Trophoblast cell (in vitro differentiated cells and primary cell): ENCODE measurements at regions not wholly inside any gene's neighbourhood (a gene's known extent, or its start where the extent isn't known, plus 50 kb on each side); places are given as distances from the start of the nearest gene placed in this dataset.

Experiments used
- DNase-seq, 2 donors: peaks; one replicate each; pipeline ENCODE4 v3.0.0-alpha.2; 2016
- H2AFZ ChIP-seq: 2 replicates; pipeline ENCODE4 v1.6.1; 2013; ENCODE audit warnings: low read length, moderate library complexity, mild to moderate bottlenecking; ENCODE audit not compliant: insufficient read depth, poor library complexity
- H2AK5ac ChIP-seq: 2 replicates; pipeline ENCODE4 v1.6.1; 2013; ENCODE audit warnings: mild to moderate bottlenecking, low read length
- H2BK120ac ChIP-seq: 2 replicates; pipeline ENCODE4 v1.6.1; 2013; ENCODE audit warnings: low read length, mild to moderate bottlenecking, moderate library complexity; ENCODE audit not compliant: insufficient read depth, poor library complexity
- H2BK12ac ChIP-seq: 2 replicates; pipeline ENCODE4 v1.6.1; 2013; ENCODE audit warnings: mild to moderate bottlenecking, low read length, moderate library complexity
- H2BK5ac ChIP-seq: 2 replicates; pipeline ENCODE4 v1.6.1; 2013; ENCODE audit warnings: low read length, low read depth, moderate library complexity, mild to moderate bottlenecking; ENCODE audit not compliant: poor library complexity
- H3K14ac ChIP-seq: 2 replicates; pipeline ENCODE4 v1.6.1; 2013; ENCODE audit warnings: mild to moderate bottlenecking, low read length
- H3K18ac ChIP-seq: 2 replicates; pipeline ENCODE4 v1.6.1; 2013; ENCODE audit warnings: mild to moderate bottlenecking, low read length
- H3K23ac ChIP-seq: 2 replicates; pipeline ENCODE4 v1.6.1; 2013; ENCODE audit warnings: low read length
- H3K27ac ChIP-seq: 2 replicates; pipeline ENCODE4 v1.5.1; 2013; ENCODE audit warnings: low read depth, mild to moderate bottlenecking, inconsistent platforms, low read length, moderate library complexity
- H3K27me3 ChIP-seq: 2 replicates; pipeline ENCODE4 v1.6.1; 2013; ENCODE audit warnings: inconsistent platforms, mild to moderate bottlenecking, low read length, moderate library complexity; ENCODE audit not compliant: insufficient read depth
- H3K36me3 ChIP-seq, 2 experiments: 1 replicate in 1 of 2; 2 replicates in 1 of 2; pipeline ENCODE4 v1.6.1; 2013; ENCODE audit warnings: low read length in 2 of 2, mild to moderate bottlenecking in 2 of 2, moderate library complexity in 1 of 2; ENCODE audit not compliant: insufficient read depth in 2 of 2, control insufficient read depth in 1 of 2
- H3K4ac ChIP-seq: 2 replicates; pipeline ENCODE4 v1.6.1; 2013; ENCODE audit warnings: low read depth, mild to moderate bottlenecking, low read length, moderate library complexity
- H3K4me1 ChIP-seq, 2 experiments: 1 replicate in 1 of 2; 2 replicates in 1 of 2; pipeline ENCODE4 v1.6.1; 2013; ENCODE audit warnings: low read length in 2 of 2, mild to moderate bottlenecking in 2 of 2, moderate library complexity in 1 of 2; ENCODE audit not compliant: insufficient read depth in 2 of 2, control insufficient read depth in 1 of 2
- H3K4me2 ChIP-seq: 2 replicates; pipeline ENCODE4 v1.6.1; 2013; ENCODE audit warnings: inconsistent platforms, mild to moderate bottlenecking, low read length, moderate library complexity
- H3K4me3 ChIP-seq: 2 replicates; pipeline ENCODE4 v1.5.1; 2013; ENCODE audit warnings: mild to moderate bottlenecking, low read depth, low read length, inconsistent platforms
- H3K79me1 ChIP-seq: one replicate; pipeline ENCODE4 v1.6.1; 2013; ENCODE audit warnings: low read length
- H3K79me2 ChIP-seq: 2 replicates; pipeline ENCODE4 v1.6.1; 2013; ENCODE audit warnings: low read length, mild to moderate bottlenecking; ENCODE audit not compliant: control insufficient read depth, insufficient read depth, poor library complexity
- H3K9ac ChIP-seq: 2 replicates; pipeline ENCODE4 v1.6.1; 2013; ENCODE audit warnings: mild to moderate bottlenecking, low read length
- H3K9me3 ChIP-seq: 2 replicates; pipeline ENCODE4 v1.6.1; 2013; ENCODE audit warnings: low read depth, mild to moderate bottlenecking, control low read depth, inconsistent platforms, low read length; ENCODE audit not compliant: insufficient read depth
- H4K12ac ChIP-seq: 2 replicates; pipeline ENCODE4 v1.6.1; 2013; ENCODE audit warnings: low read depth, mild to moderate bottlenecking, low read length, moderate library complexity
- H4K8ac ChIP-seq: 2 replicates; pipeline ENCODE4 v1.6.1; 2013; ENCODE audit warnings: low read depth, mild to moderate bottlenecking, low read length, moderate library complexity
- H4K91ac ChIP-seq: one replicate; pipeline ENCODE4 v1.6.1; 2013; ENCODE audit warnings: low read depth, mild to moderate bottlenecking, low read length, moderate library complexity
- WGBS: extraction: QIAGEN DNeasy Blood & Tissue Kit; methylation state at CpG from one replicate; pipeline ENCODE4 v1.1.7; 2013; ENCODE audit warnings: missing lambda C conversion rate; ENCODE audit not compliant: insufficient read length, insufficient coverage; ENCODE audit errors: extremely low coverage; 5-methylcytosine and 5-hydroxymethylcytosine counted together

GRCh38 chr4:32158961-32159360, 1438.8 kb downstream of the PCDH7 start:
- no peak overlapping the region for H4K8ac ChIP-seq
- no peak overlapping the region for H3K4ac ChIP-seq
- peaks cover 0 to 2% of the 10 kb centered on the region in 2 experiments for H3K4me1 ChIP-seq
- no peaks in the 10 kb centered on the region for H3K79me1 ChIP-seq
- no peak overlapping the region for H2BK5ac ChIP-seq
- no peak overlapping the region for H2BK120ac ChIP-seq
- H3K27me3 ChIP-seq, result no peaks in the 10 kb centered on the region
- H2AK5ac ChIP-seq, result no peak overlapping the region
- H3K14ac ChIP-seq, result no peak overlapping the region
- no peak overlapping the region for H2AFZ ChIP-seq
- H3K9me3 ChIP-seq, result no peaks in the 10 kb centered on the region
- H3K27ac ChIP-seq, result no peak overlapping the region
- H4K12ac ChIP-seq, result no peak overlapping the region
- no peak overlapping the region for H3K18ac ChIP-seq
- H4K91ac ChIP-seq, result no peak overlapping the region
- H3K23ac ChIP-seq, result no peak overlapping the region
- H3K4me3 ChIP-seq, result no peak overlapping the region
- no peak overlapping the region for H3K9ac ChIP-seq
- no CpG with 5 or more reads among the region's 1 CpG for WGBS
- H2BK12ac ChIP-seq, result no peak overlapping the region
- no peak for DNase-seq
- H3K4me2 ChIP-seq, result no peak overlapping the region
- no peaks in the 10 kb centered on the region for H3K36me3 ChIP-seq
- H3K79me2 ChIP-seq, result no peaks in the 10 kb centered on the region

- H3K27me3 ChIP-seq, result no peaks in the 10 kb centered on the region
- no peak overlapping the region for H3K23ac ChIP-seq
- no peak overlapping the region for H4K91ac ChIP-seq
- no peak overlapping the region for H2BK120ac ChIP-seq
- H2BK12ac ChIP-seq, result no peak overlapping the region
- no peak overlapping the region for H2AFZ ChIP-seq
- no peaks in the 10 kb centered on the region for H3K4me1 ChIP-seq
- no peaks in the 10 kb centered on the region for H3K79me2 ChIP-seq
- no CpG with 5 or more reads among the region's 3 CpGs for WGBS
- H4K8ac ChIP-seq, result no peak overlapping the region
- H3K9me3 ChIP-seq, result no peaks in the 10 kb centered on the region
- no peak overlapping the region for H3K4ac ChIP-seq
- no peaks in the 10 kb centered on the region for H3K36me3 ChIP-seq
- no peak overlapping the region for H3K27ac ChIP-seq
- no peak overlapping the region for H3K18ac ChIP-seq
- DNase-seq, result peak; percentile 23 to 40
- H4K12ac ChIP-seq, result no peak overlapping the region
- H3K4me3 ChIP-seq, result no peak overlapping the region
- no peak overlapping the region for H3K14ac ChIP-seq
- H2AK5ac ChIP-seq, result no peak overlapping the region
- no peaks in the 10 kb centered on the region for H3K79me1 ChIP-seq
- no peak overlapping the region for H2BK5ac ChIP-seq
- no peak overlapping the region for H3K9ac ChIP-seq
- no peak overlapping the region for H3K4me2 ChIP-seq
These were observed 1441.2 kb downstream of the PCDH7 start for GRCh38 chr4:32161392-32161791.

DNA sequence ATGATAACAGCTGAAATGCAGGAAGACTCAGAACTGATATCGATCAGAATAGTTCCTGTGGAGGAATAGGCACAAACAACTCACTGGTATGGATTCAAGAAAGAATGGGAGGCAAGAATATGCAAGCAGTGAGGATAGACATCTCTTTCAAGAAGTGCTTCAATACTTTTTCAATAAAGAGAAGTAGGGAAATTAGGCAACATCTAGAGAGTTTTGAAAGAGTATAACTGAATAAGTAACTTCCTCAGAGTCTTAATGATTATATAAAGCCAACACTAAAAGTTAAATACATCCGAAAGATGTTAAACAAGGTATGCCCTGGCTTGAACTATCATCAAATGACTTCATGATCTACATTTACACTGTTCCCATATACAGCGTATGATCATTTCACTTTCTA, 1443.0 kb downstream of the PCDH7 start:
- DNase-seq, result no peak
- Histone ChIP-seq H2AFZ (no peak overlapping the region), H2BK120ac (no peak overlapping the region), H3K27me3 (no peaks in the 10 kb centered on the region), H3K79me1 (no peaks in the 10 kb centered on the region), H2BK5ac (no peak overlapping the region), H3K27ac (no peak overlapping the region), H4K8ac (no peak overlapping the region), H3K4me2 (no peak overlapping the region), H3K23ac (no peak overlapping the region), H3K9me3 (no peaks in the 10 kb centered on the region), H4K91ac (no peak overlapping the region), H3K18ac (no peak overlapping the region), H3K4me3 (no peak overlapping the region), H3K14ac (no peak overlapping the region), H2AK5ac (no peak overlapping the region), H3K9ac (no peak overlapping the region), H2BK12ac (no peak overlapping the region), H3K4me1 (no peaks in the 10 kb centered on the region), H3K4ac (no peak overlapping the region), H4K12ac (no peak overlapping the region), H3K79me2 (no peaks in the 10 kb centered on the region), H3K36me3 (no peaks in the 10 kb centered on the region)
- WGBS, result no CpG with 5 or more reads among the region's 3 CpGs

DNA sequence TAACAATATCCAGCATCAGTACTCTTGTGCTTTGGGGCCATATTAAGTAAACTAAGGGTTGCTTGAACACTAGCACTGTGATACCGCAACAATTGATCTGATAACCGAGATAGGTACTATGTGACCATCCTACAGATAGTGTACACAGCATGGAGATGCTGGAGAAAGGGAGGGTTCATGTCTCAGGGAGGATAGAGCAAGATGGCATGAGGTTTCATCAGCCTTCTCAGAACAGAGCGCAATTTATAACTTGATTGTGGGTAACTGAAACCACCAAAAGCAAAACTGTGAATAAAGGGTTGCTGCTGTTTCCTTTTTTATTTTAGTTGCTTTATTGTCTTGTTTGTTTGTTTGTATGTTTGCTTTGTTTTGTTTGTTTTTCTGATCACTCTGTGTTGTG, 1449.7 kb downstream of the PCDH7 start:
- H3K79me1 ChIP-seq, result no peaks in the 10 kb centered on the region
- H2AFZ ChIP-seq, result no peak overlapping the region
- H3K14ac ChIP-seq, result no peak overlapping the region
- no peak for DNase-seq
- H3K27ac ChIP-seq, result no peak overlapping the region
- no peak overlapping the region for H3K4me3 ChIP-seq
- H2AK5ac ChIP-seq, result no peak overlapping the region
- H4K8ac ChIP-seq, result no peak overlapping the region
- H3K23ac ChIP-seq, result no peak overlapping the region
- no peaks in the 10 kb centered on the region for H3K36me3 ChIP-seq
- no peaks in the 10 kb centered on the region for H3K79me2 ChIP-seq
- H2BK5ac ChIP-seq, result no peak overlapping the region
- WGBS, result no CpG with 5 or more reads among the region's 3 CpGs
- H3K18ac ChIP-seq, result no peak overlapping the region
- H4K91ac ChIP-seq, result no peak overlapping the region
- H2BK120ac ChIP-seq, result no peak overlapping the region
- no peaks in the 10 kb centered on the region for H3K4me1 ChIP-seq
- no peaks in the 10 kb centered on the region for H3K27me3 ChIP-seq
- H3K9ac ChIP-seq, result no peak overlapping the region
- no peak overlapping the region for H2BK12ac ChIP-seq
- H3K4me2 ChIP-seq, result no peak overlapping the region
- no peaks in the 10 kb centered on the region for H3K9me3 ChIP-seq
- H3K4ac ChIP-seq, result no peak overlapping the region
- H4K12ac ChIP-seq, result no peak overlapping the region
